GM18505 (cell line): ENCODE measurements at regions not wholly inside any gene's neighbourhood (a gene's known extent, or its start where the extent isn't known, plus 50 kb on each side); places are given as distances from the start of the nearest gene placed in this dataset.
"Not testable (repeated sequence)": the region's sequence is repeated elsewhere in the genome, so short reads cannot be mapped to it uniquely, and the experiment has no call there.

Experiments
- ATAC-seq: cut with Tn5 transposase; IDR thresholded peaks from one replicate; pipeline ENCODE4 v1.9.1; 2021; ENCODE audit not compliant: unreplicated experiment
- POLR2A ChIP-seq: IDR thresholded peaks from 4 replicates; pipeline ENCODE4 v1.6.1; 2011; ENCODE audit warnings: borderline replicate concordance; ENCODE audit not compliant: insufficient read depth, insufficient read length; ENCODE audit errors: extremely low read depth

GRCh38 chr10:6868036-6868725, 288.1 kb upstream of the PRKCQ start:
- ATAC-seq, result no peak
- TF ChIP-seq POLR2A, result no peak

- TF ChIP-seq POLR2A, result no peak
- no peak for ATAC-seq
Measured at GRCh38 chr10:6866757-6867156, 286.7 kb upstream of the PRKCQ start.

GRCh38 chr10:6864142-6864541, 284.1 kb upstream of the PRKCQ start:
- no peak for TF ChIP-seq POLR2A
- no peak for ATAC-seq

- no peak for TF ChIP-seq POLR2A
- no peak for ATAC-seq
Measured at GRCh38 chr10:6863381-6863780, 283.3 kb upstream of the PRKCQ start.

- no peak for TF ChIP-seq POLR2A
- no peak for ATAC-seq
Measured at GRCh38 chr10:6850452-6850851, 270.4 kb upstream of the PRKCQ start.

- ATAC-seq, result no peak
- TF ChIP-seq POLR2A, result no peak
Measured at GRCh38 chr10:6847561-6847960, 267.5 kb upstream of the PRKCQ start.

GRCh38 chr10:6843894-6844650, 264.0 kb upstream of the PRKCQ start:
- no peak for TF ChIP-seq POLR2A
- no peak for ATAC-seq

GRCh38 chr10:6843481-6843881, 263.4 kb upstream of the PRKCQ start:
- ATAC-seq, result no peak
- no peak for TF ChIP-seq POLR2A

- ATAC-seq, result no peak
- no peak for TF ChIP-seq POLR2A
Measured at GRCh38 chr10:6842722-6843121, 262.6 kb upstream of the PRKCQ start.

GRCh38 chr10:6841761-6842160, 261.7 kb upstream of the PRKCQ start:
- ATAC-seq, result no peak
- TF ChIP-seq POLR2A, result no peak

- ATAC-seq, result no peak
- no peak for TF ChIP-seq POLR2A
Measured at GRCh38 chr10:6840766-6841165, 260.7 kb upstream of the PRKCQ start.

GRCh38 chr10:6840201-6840691, 260.2 kb upstream of the PRKCQ start:
- no peak for TF ChIP-seq POLR2A
- ATAC-seq, result no peak

- no peak for TF ChIP-seq POLR2A
- no peak for ATAC-seq
Measured at GRCh38 chr10:6838118-6838517, 258.0 kb upstream of the PRKCQ start.

GRCh38 chr10:6833458-6834011, 253.5 kb upstream of the PRKCQ start:
- no peak for ATAC-seq
- no peak for TF ChIP-seq POLR2A

GRCh38 chr10:6830981-6831380, 250.9 kb upstream of the PRKCQ start:
- not testable (repeated sequence) for ATAC-seq

- not testable (repeated sequence) for ATAC-seq
Measured at GRCh38 chr10:6824793-6825192, 244.7 kb upstream of the PRKCQ start.
